ENCODE measurements at regions not wholly inside any gene's neighbourhood (a gene's known extent, or its start where the extent isn't known, plus 50 kb on each side); places are given as distances from the start of the nearest gene placed in this dataset.

- ChIA-PET RAD21 (ENCODE audit: unreplicated experiment) (no interaction called here), CTCF (no interaction called here), POLR2A (no interaction called here), SMC1A (ENCODE audit: uncharacterized antibody, unreplicated experiment) (no interaction called here)
- no peak overlapping the region for H3K4me3 ChIP-seq
- DNase-seq (ENCODE audit: low read depth, low spot score) (no peak), ATAC-seq (no peak), FAIRE-seq (no peak)
- H3K27me3 ChIP-seq (replicated peaks in 1 of 2; ENCODE audit: control insufficient read depth in 2 of 2, insufficient read depth in 2 of 2, low read length in 1 of 2) = no peaks in the 10 kb centered on the region
- H3K79me2 ChIP-seq (ENCODE audit: control insufficient read depth, insufficient read depth, low read length) = no peaks in the 10 kb centered on the region
- no peaks in the 10 kb centered on the region for H3K36me3 ChIP-seq (ENCODE audit: control insufficient read depth in 2 of 2, insufficient read depth in 2 of 2, low read length in 1 of 2)
- no peak overlapping the region for H3K4me2 ChIP-seq (ENCODE audit: control insufficient read depth, insufficient read depth)
- H2AFZ ChIP-seq (ENCODE audit: control insufficient read depth, low read depth, low read length) = no peak overlapping the region
- TF ChIP-seq CHD2 (IDR thresholded peaks at IDR 0.05; ENCODE audit: borderline replicate concordance, low read depth, low read length) (no peak), RBBP5 (conservative IDR thresholded peaks at IDR 0.05) (no peak), SMAD1 (IDR thresholded peaks at IDR 0.05; ENCODE audit: low read depth, partially characterized antibody) (no peak), EZH2 (IDR thresholded peaks at IDR 0.05; ENCODE audit: borderline replicate concordance, control insufficient read depth, low read depth, low read length) (no peak), HCFC1 (IDR thresholded peaks at IDR 0.05; ENCODE audit: low read length) (no peak), MEF2A (IDR thresholded peaks at IDR 0.05; ENCODE audit: insufficient read depth, low read depth, low read length) (no peak), CBFB (IDR thresholded peaks at IDR 0.05; ENCODE audit: low read depth) (no peak), ZNF687 (IDR thresholded peaks at IDR 0.05) (no peak), PKNOX1 (IDR thresholded peaks at IDR 0.05) (no peak), HSF1 (IDR thresholded peaks at IDR 0.05; ENCODE audit: low read depth, low read length) (no peak), CHD1 (IDR thresholded peaks at IDR 0.05; ENCODE audit: low read depth, low read length) (no peak), MYB (IDR thresholded peaks at IDR 0.05; ENCODE audit: borderline replicate concordance, low read depth, low read length) (no peak), JUNB (IDR thresholded peaks at IDR 0.05) (no peak), KDM1A (IDR thresholded peaks at IDR 0.05; ENCODE audit: borderline replicate concordance) (no peak), EED (IDR thresholded peaks at IDR 0.05; ENCODE audit: low read depth) (no peak)
- H3K27ac ChIP-seq (ENCODE audit: control insufficient read depth, insufficient read depth) = no peak overlapping the region
- no peaks in the 10 kb centered on the region for H3K4me1 ChIP-seq (ENCODE audit: control insufficient read depth, insufficient read depth, low read length)
- in situ Hi-C loops (cut with MboI) (no loop called here), intact Hi-C loops (cut with micrococcal nuclease; ENCODE audit: unreplicated experiment) (no loop called here)
- no TSS peak for BruUV-seq (replicated peaks)
- no peak overlapping the region for H3K9ac ChIP-seq (ENCODE audit: control insufficient read depth, insufficient read depth, low read length)
- no peaks in the 10 kb centered on the region for H3K9me3 ChIP-seq (replicated peaks; ENCODE audit: control insufficient read depth, insufficient read depth, low read length)
- H4K20me1 ChIP-seq (ENCODE audit: control insufficient read depth, insufficient read depth) = no peaks in the 10 kb centered on the region
Observed at GRCh38 chr4:129598582-129598981, 502.6 kb downstream of the C4orf33 start.

Measured in GM12878 (cell line).